SK-N-SH (cell line): ENCODE measurements at regions not wholly inside any gene's neighbourhood (a gene's known extent, or its start where the extent isn't known, plus 50 kb on each side); places are given as distances from the start of the nearest gene placed in this dataset.
A peak's percentile ranks its signal among the peaks of the same experiment; 100 is the strongest.

Experiments used
- CTCF ChIA-PET: fragments of 300-600, 350-600 bp; formaldehyde crosslinking; extraction: SDS; loops from one replicate; lab custom pipeline; 2021; lab: Yijun Ruan, JAX
- POLR2A ChIA-PET: fragments of 350-600 bp; sonication (Branson Sonifier 250); formaldehyde crosslinking; extraction: SDS; loops from one replicate; lab custom pipeline; 2020; ENCODE audit warnings: antibody characterized with exemption, inconsistent platforms; lab: Yijun Ruan, JAX
- DNase-seq: peaks from one replicate; pipeline ENCODE4 v3.0.0; 2012
- H2AFZ ChIP-seq: fragments of 200-600 bp; sonication (generic); 2 replicates; pipeline ENCODE4 v1.8.1; 2016; ENCODE audit warnings: antibody characterized with exemption, mild to moderate bottlenecking, low read depth
- H3F3A ChIP-seq: fragments of 200-600 bp; sonication (generic); replicated peaks from 2 replicates; pipeline ENCODE3; 2016; ENCODE audit warnings: antibody characterized with exemption, mild to moderate bottlenecking; ENCODE audit not compliant: insufficient read depth
- H3K27ac ChIP-seq, 2 experiments: fragments of 200-500 bp in 1 of 2; fragments of 200-600 bp in 1 of 2; sonication (Bioruptor generic) in 1 of 2; sonication (generic), shearing (Covaris generic) in 1 of 2; 2 replicates each; pipeline versions ENCODE4 v1.5.1 to v1.6.1; 2014 to 2016; ENCODE audit warnings: low read depth in 2 of 2, inconsistent platforms in 1 of 2, low read length in 1 of 2, mild to moderate bottlenecking in 1 of 2, mixed read lengths in 1 of 2
- H3K27me3 ChIP-seq: fragments of 200-600 bp; sonication (generic), shearing (Covaris generic); 2 replicates; pipeline ENCODE4 v1.6.1; 2016; ENCODE audit warnings: mixed run types; ENCODE audit not compliant: insufficient read depth
- H3K36me3 ChIP-seq, 2 experiments: fragments of 200-500 bp in 1 of 2; fragments of 200-600 bp in 1 of 2; sonication (Bioruptor generic) in 1 of 2; sonication (generic) in 1 of 2; replicated peaks in 1 of 2; 2 replicates each; pipeline versions ENCODE3 to v1.5.1; 2014 to 2016; ENCODE audit warnings: low read length in 1 of 2, mild to moderate bottlenecking in 1 of 2; ENCODE audit not compliant: insufficient read depth in 2 of 2, control insufficient read depth in 1 of 2
- H3K4me1 ChIP-seq, 2 experiments: fragments of 200-500 bp in 1 of 2; fragments of 200-600 bp in 1 of 2; sonication (Bioruptor generic) in 1 of 2; sonication (generic), shearing (Covaris generic) in 1 of 2; 2 replicates each; pipeline versions ENCODE4 v1.5.1 to v1.6.1; 2014 to 2016; ENCODE audit warnings: low read depth in 1 of 2, low read length in 1 of 2, mixed run types in 1 of 2; ENCODE audit not compliant: insufficient read depth in 2 of 2, control insufficient read depth in 1 of 2
- H3K4me2 ChIP-seq: fragments of 200-600 bp; sonication (generic), shearing (Covaris generic); 2 replicates; pipeline ENCODE4 v1.6.1; 2017; ENCODE audit warnings: mixed run types
- H3K4me3 ChIP-seq, 2 experiments: fragments of 200-500 bp in 1 of 2; fragments of 200-600 bp in 1 of 2; sonication (Bioruptor generic) in 1 of 2; sonication (generic), shearing (Covaris generic) in 1 of 2; 2 replicates each; pipeline versions ENCODE4 v1.5.1 to v1.8.1; 2014 to 2016; ENCODE audit warnings: low read depth in 2 of 2, inconsistent platforms in 1 of 2, low read length in 1 of 2, mild to moderate bottlenecking in 1 of 2, mixed read lengths in 1 of 2, moderate library complexity in 1 of 2
- H3K79me2 ChIP-seq: fragments of 200-600 bp; sonication (generic); 2 replicates; pipeline ENCODE4 v1.8.1; 2017; ENCODE audit warnings: mild to moderate bottlenecking; ENCODE audit not compliant: insufficient read depth
- H3K9ac ChIP-seq: fragments of 200-600 bp; sonication (generic); 2 replicates; pipeline ENCODE4 v1.6.1; 2017; ENCODE audit warnings: mixed run types
- H3K9me2 ChIP-seq: fragments of 200-600 bp; sonication (generic); 2 replicates; pipeline ENCODE4 v1.6.1; 2017; ENCODE audit warnings: mixed run types
- H3K9me3 ChIP-seq: fragments of 200-600 bp; sonication (generic); 2 replicates; pipeline ENCODE4 v1.6.1; 2017; ENCODE audit warnings: mixed run types, mild to moderate bottlenecking, moderate library complexity
- H4K20me1 ChIP-seq: fragments of 200-600 bp; sonication (generic); 2 replicates; pipeline ENCODE4 v1.6.1; 2017; ENCODE audit warnings: mild to moderate bottlenecking, mixed run types; ENCODE audit not compliant: insufficient read depth
- CHD2 ChIP-seq: fragments of 150-350 bp; IDR thresholded peaks from 2 replicates; pipeline ENCODE4 v1.6.1; 2018; ENCODE audit warnings: low read length; ENCODE audit not compliant: partially characterized antibody
- EP300 ChIP-seq, 2 experiments: IDR thresholded peaks; 2 replicates each; pipeline versions ENCODE4 v1.4.0 to v1.6.1; 2012; ENCODE audit warnings: borderline replicate concordance in 1 of 2, low read depth in 1 of 2, low read length in 1 of 2
- EZH2phosphoT487 ChIP-seq: fragments of 200-600 bp; sonication (generic); IDR thresholded peaks from 2 replicates; pipeline ENCODE4 v1.6.1; 2017; ENCODE audit warnings: low read depth, mixed run types, mild to moderate bottlenecking, antibody characterized with exemption, moderate library complexity, borderline replicate concordance
- FOSL2 ChIP-seq: IDR thresholded peaks from 2 replicates; pipeline ENCODE4 v1.4.0; 2012; ENCODE audit warnings: low read depth, mild to moderate bottlenecking, moderate library complexity, borderline replicate concordance
- GABPA ChIP-seq: IDR thresholded peaks from 2 replicates; pipeline ENCODE4 v1.4.0; 2012; ENCODE audit warnings: low read depth, mild to moderate bottlenecking
- JUND ChIP-seq: IDR thresholded peaks from 2 replicates; pipeline ENCODE4 v1.4.0; 2012
- MXI1 ChIP-seq: IDR thresholded peaks from 2 replicates; pipeline ENCODE4 v1.6.1; 2012; ENCODE audit warnings: mild to moderate bottlenecking, low read depth, low read length, improper control_type of control experiment
- NFIC ChIP-seq: IDR thresholded peaks from 2 replicates; pipeline ENCODE4 v1.4.0; 2012; ENCODE audit warnings: borderline replicate concordance
- RFX5 ChIP-seq: IDR thresholded peaks from 2 replicates; pipeline ENCODE4 v1.6.1; 2012; ENCODE audit warnings: mild to moderate bottlenecking, improper control_type of control experiment, low read length
- RXRA ChIP-seq: IDR thresholded peaks from 2 replicates; pipeline ENCODE4 v1.4.0; 2012; ENCODE audit warnings: low read depth, mild to moderate bottlenecking, borderline replicate concordance
- TCF12 ChIP-seq: IDR thresholded peaks from 2 replicates; pipeline ENCODE4 v1.4.0; 2012
- WGBS: methylation state at CpG from one replicate; pipeline ENCODE4 v1.1.6; 2017; ENCODE audit warnings: low lambda C conversion rate; 5-methylcytosine and 5-hydroxymethylcytosine counted together
- TF ChIP-seq, protein P1 (sequence below): IDR thresholded peaks from 2 replicates; pipeline ENCODE4 v1.6.1; 2012; ENCODE audit warnings: mild to moderate bottlenecking, low read depth, low read length, moderate library complexity
- TF ChIP-seq, protein P2 (sequence below): IDR thresholded peaks from 2 replicates; pipeline ENCODE4 v1.4.0; 2012; ENCODE audit warnings: low read depth

DNA sequence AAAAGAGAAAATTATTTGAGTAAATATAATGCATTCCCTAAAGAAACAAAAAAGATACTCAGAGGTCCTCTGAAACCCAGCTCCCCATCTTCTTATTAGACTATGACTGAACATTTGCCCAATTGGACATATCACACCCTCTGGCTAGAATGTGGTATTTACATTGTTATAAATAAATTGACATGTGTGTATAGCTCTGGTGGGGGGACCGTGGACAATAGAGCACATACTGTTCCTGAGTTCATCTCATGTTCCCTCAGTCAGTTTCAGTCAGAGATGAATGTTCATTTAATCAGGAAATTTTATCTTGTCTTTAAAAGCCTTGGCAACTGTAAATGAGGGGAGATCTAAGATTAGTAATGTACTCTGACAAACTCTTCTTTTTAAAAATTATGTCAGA, 459.3 kb upstream of the ADAMTS5 start:
- Histone ChIP-seq H3K36me3 (no peaks in the 10 kb centered on the region), H3K9me3 (no peaks in the 10 kb centered on the region), H3K9me2 (no peaks in the 10 kb centered on the region), H3F3A (peaks cover 7% of the 10 kb centered on the region), H3K4me1 (peaks cover 0 to 3% of the 10 kb centered on the region in 2 experiments; a peak in 2 of 4 replicates), H3K27ac (peak overlapping the region; percentile 31 to 79; a peak in 2 of 4 replicates), H3K79me2 (no peaks in the 10 kb centered on the region), H4K20me1 (no peaks in the 10 kb centered on the region), H3K4me2 (no peak overlapping the region), H3K9ac (no peak overlapping the region), H3K4me3 (no peak overlapping the region), H2AFZ (no peak overlapping the region), H3K27me3 (no peaks in the 10 kb centered on the region)
- ChIA-PET CTCF (interaction anchor here (0.9 to 1.2 kb wide), 3 partner anchors 8 to 140 kb away, joined by 3 read pairs; no protein-coding TSS in a partner anchor), POLR2A (no interaction called here)
- 46% methylated on average over 1 of the region's 1 CpG for WGBS
- TF ChIP-seq, protein P1, sequence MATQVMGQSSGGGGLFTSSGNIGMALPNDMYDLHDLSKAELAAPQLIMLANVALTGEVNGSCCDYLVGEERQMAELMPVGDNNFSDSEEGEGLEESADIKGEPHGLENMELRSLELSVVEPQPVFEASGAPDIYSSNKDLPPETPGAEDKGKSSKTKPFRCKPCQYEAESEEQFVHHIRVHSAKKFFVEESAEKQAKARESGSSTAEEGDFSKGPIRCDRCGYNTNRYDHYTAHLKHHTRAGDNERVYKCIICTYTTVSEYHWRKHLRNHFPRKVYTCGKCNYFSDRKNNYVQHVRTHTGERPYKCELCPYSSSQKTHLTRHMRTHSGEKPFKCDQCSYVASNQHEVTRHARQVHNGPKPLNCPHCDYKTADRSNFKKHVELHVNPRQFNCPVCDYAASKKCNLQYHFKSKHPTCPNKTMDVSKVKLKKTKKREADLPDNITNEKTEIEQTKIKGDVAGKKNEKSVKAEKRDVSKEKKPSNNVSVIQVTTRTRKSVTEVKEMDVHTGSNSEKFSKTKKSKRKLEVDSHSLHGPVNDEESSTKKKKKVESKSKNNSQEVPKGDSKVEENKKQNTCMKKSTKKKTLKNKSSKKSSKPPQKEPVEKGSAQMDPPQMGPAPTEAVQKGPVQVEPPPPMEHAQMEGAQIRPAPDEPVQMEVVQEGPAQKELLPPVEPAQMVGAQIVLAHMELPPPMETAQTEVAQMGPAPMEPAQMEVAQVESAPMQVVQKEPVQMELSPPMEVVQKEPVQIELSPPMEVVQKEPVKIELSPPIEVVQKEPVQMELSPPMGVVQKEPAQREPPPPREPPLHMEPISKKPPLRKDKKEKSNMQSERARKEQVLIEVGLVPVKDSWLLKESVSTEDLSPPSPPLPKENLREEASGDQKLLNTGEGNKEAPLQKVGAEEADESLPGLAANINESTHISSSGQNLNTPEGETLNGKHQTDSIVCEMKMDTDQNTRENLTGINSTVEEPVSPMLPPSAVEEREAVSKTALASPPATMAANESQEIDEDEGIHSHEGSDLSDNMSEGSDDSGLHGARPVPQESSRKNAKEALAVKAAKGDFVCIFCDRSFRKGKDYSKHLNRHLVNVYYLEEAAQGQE = no peak
- TF ChIP-seq NFIC (no peak), EZH2phosphoT487 (no peak), GABPA (no peak), JUND (no peak), RFX5 (no peak), MXI1 (no peak)
- DNase-seq = peak; percentile 4

DNA sequence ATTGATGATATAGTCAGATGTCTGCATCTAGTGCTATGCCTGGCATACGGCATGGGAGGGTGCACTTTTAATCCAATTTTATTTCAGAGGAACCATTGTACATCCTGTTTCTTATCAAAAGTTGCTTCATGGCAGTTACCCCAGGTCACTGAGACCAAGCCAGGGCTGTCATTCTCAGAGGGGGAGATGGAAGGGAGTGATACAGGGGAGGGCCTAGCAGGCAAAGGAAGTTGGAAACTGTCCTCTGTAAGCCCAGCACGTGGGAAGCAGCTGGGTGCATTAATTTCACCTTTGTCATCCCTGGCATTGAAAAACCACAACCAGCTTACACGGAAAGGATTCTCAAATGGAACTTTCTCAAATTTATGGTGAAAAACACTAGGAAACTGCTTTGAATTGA, 458.7 kb upstream of the ADAMTS5 start:
- CTCF ChIA-PET = interaction anchor here (0.9 to 1.2 kb wide), 2 partner anchors 8 to 140 kb away, joined by 3 read pairs; no protein-coding TSS in a partner anchor
- Histone ChIP-seq H3K79me2 (no peaks in the 10 kb centered on the region), H3K27me3 (no peaks in the 10 kb centered on the region), H4K20me1 (no peaks in the 10 kb centered on the region), H3K9me3 (no peaks in the 10 kb centered on the region), H3K36me3 (no peaks in the 10 kb centered on the region), H3K4me2 (no peak overlapping the region), H3F3A (peaks cover 7% of the 10 kb centered on the region), H3K4me1 (peaks cover 0 to 3% of the 10 kb centered on the region in 2 experiments; a peak in 2 of 4 replicates), H2AFZ (peak overlapping the region; percentile 59; the same call in 1 of the 2 replicates), H3K9me2 (no peaks in the 10 kb centered on the region), H3K9ac (no peak overlapping the region)
- POLR2A ChIA-PET = no interaction called here
- 23% methylated on average over 3 of the region's 3 CpGs for WGBS
- 0 out of 2 replicates have a peak, but pooled peaks have one; percentile 5 for TF ChIP-seq NFIC
- TF ChIP-seq TCF12 = peak; percentile 68
- 0 out of 4 replicates have a peak, but pooled peaks of 1 of the 2 experiments have one; percentile 16 for TF ChIP-seq EP300 (IDR thresholded peaks at IDR 0.05; ENCODE audit: borderline replicate concordance in 1 of 2, low read depth in 1 of 2, low read length in 1 of 2)
- TF ChIP-seq, protein P2, sequence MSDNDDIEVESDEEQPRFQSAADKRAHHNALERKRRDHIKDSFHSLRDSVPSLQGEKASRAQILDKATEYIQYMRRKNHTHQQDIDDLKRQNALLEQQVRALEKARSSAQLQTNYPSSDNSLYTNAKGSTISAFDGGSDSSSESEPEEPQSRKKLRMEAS = peak; percentile 94
- TF ChIP-seq CHD2 = no peak
- TF ChIP-seq RXRA = 0 out of 2 replicates have a peak, but pooled peaks have one; percentile 8
- TF ChIP-seq RFX5 = no peak
- no peak for TF ChIP-seq FOSL2
- TF ChIP-seq, all 33 proteins: peak for 5
- DNase-seq = peak; percentile 34
- no peak overlapping the region for H3K4me3 ChIP-seq
- H3K27ac ChIP-seq = peak overlapping the region; percentile 31 to 79; a peak in 3 of 4 replicates
